ENCODE measurements at regions not wholly inside any gene's neighbourhood (a gene's known extent, or its start where the extent isn't known, plus 50 kb on each side); places are given as distances from the start of the nearest gene placed in this dataset.

GRCh38 chr1:224850446-224850845, 79.0 kb upstream of the DNAH14 start:
- no peak for DNase-seq

- DNase-seq, result peak; percentile 33
Measured at GRCh38 chr1:224851210-224851847, 78.1 kb upstream of the DNAH14 start.

DNA sequence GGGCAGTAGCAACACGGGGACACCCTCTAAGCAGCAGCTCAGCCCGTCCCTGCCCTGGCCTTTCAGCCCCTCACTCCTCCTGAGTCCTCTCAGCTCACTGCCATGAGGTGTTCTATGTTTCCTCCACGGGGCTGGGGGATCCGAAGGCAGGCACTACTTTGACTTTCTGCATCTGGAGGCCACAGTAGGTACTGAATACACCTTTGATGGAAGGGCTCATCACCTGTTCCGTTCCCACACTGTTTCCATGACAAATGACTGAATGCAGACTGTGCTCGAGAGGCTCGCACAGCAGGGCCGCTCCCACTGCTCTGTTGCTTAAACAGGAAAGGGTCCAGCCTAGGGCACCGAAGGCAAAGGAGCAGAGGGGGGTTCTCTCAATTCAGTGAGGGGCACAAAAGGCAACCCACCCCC, 77.6 kb upstream of the DNAH14 start:
- DNase-seq, result peak; percentile 21

- peak; percentile 32 for DNase-seq
Measured at GRCh38 chr1:224852901-224853568, 76.4 kb upstream of the DNAH14 start.

GRCh38 chr1:224856973-224857372, 72.5 kb upstream of the DNAH14 start:
- DNase-seq, result no peak

DNA sequence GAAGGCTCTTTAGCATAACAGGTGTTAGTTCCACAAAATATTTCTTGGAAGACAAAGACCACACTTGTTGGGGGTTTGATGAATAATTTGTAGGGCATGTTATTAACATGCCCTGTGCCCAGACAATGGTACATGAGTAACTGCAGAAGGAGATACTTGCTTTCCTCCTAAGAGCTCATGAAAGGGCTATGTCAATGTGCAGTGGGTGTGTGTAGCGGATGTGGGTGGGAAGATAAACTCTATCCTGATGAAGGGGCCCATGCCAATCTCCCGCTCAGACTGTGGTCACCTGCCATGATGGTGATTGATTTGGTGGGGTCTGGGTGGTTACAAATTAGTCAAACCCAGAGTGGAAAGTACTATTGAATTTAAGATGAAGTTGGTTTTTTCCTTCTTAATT, 69.8 kb upstream of the DNAH14 start:
- DNase-seq, result no peak

GRCh38 chr1:224860488-224861338, 68.8 kb upstream of the DNAH14 start:
- DNase-seq, result no peak

DNA sequence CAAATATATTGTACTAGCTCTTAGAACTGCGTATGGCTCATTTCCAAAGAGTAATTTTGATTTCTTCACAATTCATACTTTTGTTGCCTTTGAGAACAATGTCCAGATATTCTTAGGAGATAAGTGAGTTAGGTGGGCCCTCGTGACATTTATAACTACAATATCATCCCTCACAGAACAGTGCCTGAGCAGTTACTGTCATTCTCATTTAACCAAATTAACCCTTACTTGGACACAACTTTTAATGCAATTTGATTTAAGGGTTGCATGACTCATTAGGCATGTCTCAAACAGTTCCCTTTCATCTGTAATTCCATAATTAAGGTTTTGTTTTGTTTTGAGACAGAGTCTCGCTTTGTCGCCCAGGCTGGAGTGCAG, 68.1 kb upstream of the DNAH14 start:
- no peak for DNase-seq

DNA sequence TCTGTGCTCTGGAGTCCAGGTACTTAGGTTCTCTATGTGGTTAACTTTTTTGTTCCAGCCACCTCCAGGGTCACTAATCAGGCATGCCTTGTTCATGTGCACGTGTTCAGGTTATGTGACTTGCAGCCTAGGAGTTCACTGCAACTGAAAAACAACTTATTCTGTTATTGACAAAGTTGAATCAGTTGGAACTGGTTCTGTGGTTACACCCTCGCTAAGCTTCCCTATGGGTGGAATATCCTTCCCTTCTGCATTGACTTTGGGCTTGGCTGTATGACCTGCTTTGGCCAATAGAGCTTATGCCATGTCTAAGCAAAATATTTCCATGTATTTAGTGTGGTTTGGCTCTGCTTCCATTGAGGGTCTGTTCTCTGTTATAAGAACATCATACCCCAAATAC, 66.0 kb upstream of the DNAH14 start:
- DNase-seq, result no peak

- no peak for DNase-seq
Measured at GRCh38 chr1:224864006-224864405, 65.5 kb upstream of the DNAH14 start.

- no peak for DNase-seq
Measured at GRCh38 chr1:224865510-224865909, 64.0 kb upstream of the DNAH14 start.

- no peak for DNase-seq
Measured at GRCh38 chr1:224866940-224867339, 62.5 kb upstream of the DNAH14 start.

- DNase-seq, result no peak
Measured at GRCh38 chr1:224867715-224868114, 61.8 kb upstream of the DNAH14 start.

DNA sequence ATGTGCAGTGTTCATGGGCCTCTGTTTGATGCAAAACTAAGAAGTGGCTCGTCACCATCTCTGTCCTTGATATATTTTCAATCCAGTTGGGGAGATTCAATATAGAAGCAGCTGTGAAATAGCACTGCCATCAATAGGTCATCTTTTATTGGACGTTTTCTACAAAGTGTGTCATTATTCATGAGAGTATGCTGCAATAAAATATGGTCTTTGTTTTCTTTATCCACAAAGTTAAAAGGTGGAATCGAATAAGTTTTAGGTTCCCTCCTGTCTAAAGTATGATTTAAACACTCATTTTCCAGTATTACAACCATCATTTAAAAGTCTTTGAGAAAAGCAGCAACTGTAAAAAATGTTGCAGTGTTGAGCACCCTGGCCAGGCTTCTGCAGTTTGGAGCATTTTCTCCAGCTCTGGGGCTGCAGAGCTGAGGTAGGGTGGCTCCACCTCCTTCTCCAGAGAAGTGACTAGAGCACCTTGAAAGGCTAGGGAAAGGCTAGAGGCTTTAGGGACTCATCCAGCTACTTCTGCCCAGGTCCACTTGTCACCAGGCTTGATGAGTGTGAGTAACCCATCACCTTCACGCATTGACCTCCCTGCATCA, 56.5 kb upstream of the DNAH14 start:
- no peak for DNase-seq

DNA sequence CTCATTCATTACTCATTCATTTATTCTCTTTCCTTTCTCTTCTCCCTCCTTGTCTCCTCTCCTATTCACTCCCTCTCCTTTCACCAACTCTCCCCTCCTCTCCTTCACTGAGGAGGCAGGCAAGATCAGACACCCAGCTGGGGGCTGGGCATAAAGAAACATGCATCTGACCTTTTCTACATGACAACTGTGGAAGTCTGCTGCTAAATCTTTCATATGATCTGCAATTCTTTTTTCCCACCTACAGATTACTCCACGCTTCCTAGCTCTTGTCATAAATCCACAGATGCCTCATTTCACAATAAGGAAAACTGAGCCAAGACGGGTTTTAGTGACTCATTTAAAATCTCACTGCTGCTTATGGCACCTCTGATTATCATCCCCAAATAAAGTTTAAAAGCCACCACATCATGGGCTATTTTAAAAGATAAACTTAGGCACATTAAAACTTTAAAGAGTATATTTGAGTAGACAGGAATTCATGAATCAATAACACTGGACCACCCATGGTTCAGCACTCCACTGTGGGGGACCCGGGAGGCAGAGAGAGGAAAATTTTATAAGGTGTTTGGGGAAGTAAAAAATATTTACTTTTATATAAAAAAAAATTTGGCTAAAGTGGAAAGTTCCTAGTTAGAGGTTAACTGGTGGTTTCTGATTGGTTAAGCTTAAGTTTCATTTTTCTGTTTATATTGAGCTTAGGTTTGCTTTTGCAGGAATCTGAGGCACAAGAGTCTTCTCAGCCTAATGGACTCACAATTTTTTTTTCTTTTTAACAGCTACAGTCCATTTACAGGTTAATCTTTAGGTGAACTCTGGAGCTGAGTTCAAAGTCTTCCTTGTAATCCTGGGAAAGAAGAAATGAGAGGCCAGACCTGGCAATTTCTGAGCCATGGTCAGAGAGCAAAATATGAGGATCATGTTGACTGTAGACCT, 55.8 kb upstream of the DNAH14 start:
- no peak for DNase-seq

GRCh38 chr1:224874775-224875174, 54.7 kb upstream of the DNAH14 start:
- DNase-seq, result peak; percentile 27

DNA sequence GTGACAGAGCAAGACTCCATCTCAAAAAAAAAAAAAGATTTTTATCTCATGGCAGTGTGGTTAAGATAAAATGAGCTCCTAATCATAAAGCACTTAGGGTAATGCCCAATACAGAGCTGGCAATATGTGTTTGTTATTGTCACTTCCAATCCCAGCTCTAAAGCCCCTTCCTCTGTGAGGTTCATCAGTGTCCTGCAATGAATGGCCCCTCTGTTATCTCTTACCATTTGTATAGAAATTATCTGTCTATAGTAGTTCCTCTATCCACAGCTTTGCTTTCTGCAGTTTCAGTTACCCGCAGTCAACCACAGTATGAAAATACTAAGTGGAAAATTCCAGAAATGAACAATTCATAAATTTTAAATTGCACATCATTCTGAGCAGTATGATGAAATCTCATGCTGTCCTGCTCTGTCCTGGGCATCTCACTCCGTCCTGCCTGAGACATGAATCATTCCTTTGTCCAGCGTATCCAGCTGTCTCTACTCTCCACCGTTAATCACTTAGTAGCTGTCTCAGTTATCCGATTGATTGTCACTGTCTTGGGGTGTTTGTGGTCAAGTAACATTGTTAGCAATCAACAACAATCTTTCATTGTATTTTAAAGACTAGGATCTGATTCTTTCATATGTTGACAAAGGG, 50.2 kb upstream of the DNAH14 start:
- DNase-seq, result no peak

Measured in right kidney (tissue), 1 donor.